NT2/D1 (cell line): ENCODE measurements at regions not wholly inside any gene's neighbourhood (a gene's known extent, or its start where the extent isn't known, plus 50 kb on each side); places are given as distances from the start of the nearest gene placed in this dataset.

Source experiments
- YY1 ChIP-seq: IDR thresholded peaks from 2 replicates; pipeline ENCODE4 v1.6.1; 2011; ENCODE audit not compliant: insufficient read length, insufficient read depth
- ZNF274 ChIP-seq: IDR thresholded peaks from 2 replicates; pipeline ENCODE4 v1.6.1; 2011; ENCODE audit warnings: mild to moderate bottlenecking, low read depth, low read length

DNA sequence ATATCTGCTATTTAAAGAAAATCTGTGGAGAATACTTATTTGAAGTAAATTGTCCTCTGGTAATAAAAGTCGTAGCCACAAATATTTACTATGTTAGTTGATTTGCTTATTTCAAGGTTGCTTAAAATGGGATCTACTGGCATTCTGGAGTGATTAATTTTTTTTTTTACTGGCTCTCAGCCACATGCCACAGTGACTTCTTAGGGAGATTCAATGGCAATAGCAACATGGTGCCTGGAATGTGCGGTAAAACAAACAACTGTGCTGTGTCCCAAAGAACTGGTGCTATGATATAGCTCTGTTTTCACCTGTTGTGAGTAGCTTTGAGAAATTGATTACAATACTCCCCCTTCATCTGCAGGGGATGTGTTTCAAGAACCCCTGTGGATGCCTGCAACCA, 324.3 kb downstream of the GPAT3 start:
- TF ChIP-seq ZNF274 (no peak), YY1 (no peak)
